Fibroblast of mammary gland (primary cell): ENCODE measurements at regions not wholly inside any gene's neighbourhood (a gene's known extent, or its start where the extent isn't known, plus 50 kb on each side); places are given as distances from the start of the nearest gene placed in this dataset.
A peak's percentile ranks its signal among the peaks of the same experiment; 100 is the strongest.

Source experiments
- DNase-seq: peaks from one replicate; pipeline ENCODE4 v3.0.0-alpha.2; 2010; ENCODE audit warnings: low read depth
- H3K4me3 ChIP-seq: 2 replicates; pipeline ENCODE4 v1.5.1; 2011; ENCODE audit warnings: low read depth, mild to moderate bottlenecking, low read length, moderate library complexity; ENCODE audit not compliant: control insufficient read depth
- TF ChIP-seq, protein P1 (sequence below): conservative IDR thresholded peaks from 2 replicates; pipeline ENCODE4 v1.5.1; 2011; ENCODE audit warnings: low read depth, low read length, inconsistent platforms; ENCODE audit not compliant: control insufficient read depth, insufficient read depth

DNA sequence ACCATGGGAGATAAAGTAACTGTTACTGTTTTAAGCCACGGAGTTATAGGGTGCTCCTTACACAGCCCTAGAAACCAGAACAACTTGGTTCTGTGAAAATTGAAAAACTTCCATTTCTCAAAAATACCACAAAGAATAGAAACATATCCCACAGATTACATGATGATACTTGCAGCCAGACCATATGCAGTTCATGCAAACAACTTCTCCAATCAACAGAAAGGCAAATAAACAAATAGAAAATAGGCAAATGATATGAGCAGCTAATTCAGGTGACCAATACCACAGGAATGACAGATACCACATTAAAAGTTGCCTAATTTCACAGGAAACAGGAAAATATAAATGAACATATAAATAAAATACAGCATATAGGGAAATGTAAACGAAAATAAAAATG is 297.5 kb downstream of the HTR7 start:
- no peak overlapping the region for H3K4me3 ChIP-seq
- no peak for DNase-seq
- TF ChIP-seq, protein P1, sequence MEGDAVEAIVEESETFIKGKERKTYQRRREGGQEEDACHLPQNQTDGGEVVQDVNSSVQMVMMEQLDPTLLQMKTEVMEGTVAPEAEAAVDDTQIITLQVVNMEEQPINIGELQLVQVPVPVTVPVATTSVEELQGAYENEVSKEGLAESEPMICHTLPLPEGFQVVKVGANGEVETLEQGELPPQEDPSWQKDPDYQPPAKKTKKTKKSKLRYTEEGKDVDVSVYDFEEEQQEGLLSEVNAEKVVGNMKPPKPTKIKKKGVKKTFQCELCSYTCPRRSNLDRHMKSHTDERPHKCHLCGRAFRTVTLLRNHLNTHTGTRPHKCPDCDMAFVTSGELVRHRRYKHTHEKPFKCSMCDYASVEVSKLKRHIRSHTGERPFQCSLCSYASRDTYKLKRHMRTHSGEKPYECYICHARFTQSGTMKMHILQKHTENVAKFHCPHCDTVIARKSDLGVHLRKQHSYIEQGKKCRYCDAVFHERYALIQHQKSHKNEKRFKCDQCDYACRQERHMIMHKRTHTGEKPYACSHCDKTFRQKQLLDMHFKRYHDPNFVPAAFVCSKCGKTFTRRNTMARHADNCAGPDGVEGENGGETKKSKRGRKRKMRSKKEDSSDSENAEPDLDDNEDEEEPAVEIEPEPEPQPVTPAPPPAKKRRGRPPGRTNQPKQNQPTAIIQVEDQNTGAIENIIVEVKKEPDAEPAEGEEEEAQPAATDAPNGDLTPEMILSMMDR = no peak

DNA sequence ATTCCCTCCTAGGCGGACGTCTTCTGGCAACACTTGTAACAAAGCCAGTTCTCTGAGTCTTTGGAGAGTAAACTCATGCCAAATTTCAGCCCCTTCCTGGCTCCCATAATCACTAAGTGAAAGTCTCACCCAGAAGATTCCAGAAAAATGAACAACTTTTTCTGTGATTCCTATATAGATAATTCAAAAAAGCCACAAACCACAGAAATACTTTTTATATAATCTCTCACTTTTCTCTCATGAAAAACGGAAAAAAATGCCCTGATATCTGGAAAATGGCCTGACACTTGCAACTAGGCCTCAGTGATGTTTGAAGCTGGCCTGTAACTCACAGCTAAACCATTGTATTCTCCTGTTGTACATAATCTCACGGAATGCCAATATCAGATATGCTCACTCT is 296.2 kb downstream of the HTR7 start:
- no peak for DNase-seq
- TF ChIP-seq, protein P1 = no peak
- no peak overlapping the region for H3K4me3 ChIP-seq

DNA sequence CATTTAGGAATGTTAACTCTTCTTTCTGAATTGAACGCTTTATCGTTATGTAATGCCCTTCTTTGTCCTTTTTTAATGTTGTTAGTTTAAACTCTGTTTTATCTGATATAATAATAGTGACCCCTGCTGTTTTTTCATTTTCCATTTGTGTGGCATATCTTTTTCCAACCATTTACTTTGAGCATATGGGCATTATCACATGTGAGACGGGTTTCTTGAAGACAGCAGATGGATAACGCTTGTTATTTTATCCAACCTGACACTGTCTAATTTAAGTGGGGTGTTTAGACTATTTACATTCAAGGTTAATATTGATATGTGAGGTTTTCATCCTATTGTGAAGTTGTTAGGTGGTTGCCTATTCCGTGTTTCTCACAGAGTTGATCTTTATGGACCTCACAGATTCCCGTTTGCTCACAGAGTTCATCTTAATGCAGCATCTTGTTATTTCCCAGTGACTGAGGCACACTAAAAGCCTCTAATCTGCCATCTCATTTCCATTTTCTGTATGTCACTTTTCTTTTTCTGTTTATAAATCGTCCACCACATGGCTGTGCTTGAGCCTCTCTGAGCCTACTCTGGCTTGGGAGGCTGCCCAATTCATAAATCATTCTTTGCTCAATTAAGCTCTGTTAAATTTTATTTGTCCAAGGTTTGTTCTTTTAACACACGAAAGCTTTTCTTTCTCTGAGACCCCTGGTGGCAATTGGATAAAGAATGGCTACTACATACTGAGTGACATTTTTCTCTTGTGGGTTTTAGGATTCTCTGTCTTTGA is 286.2 kb downstream of the HTR7 start:
- TF ChIP-seq, protein P1 = no peak
- no peak overlapping the region for H3K4me3 ChIP-seq
- no peak for DNase-seq

DNA sequence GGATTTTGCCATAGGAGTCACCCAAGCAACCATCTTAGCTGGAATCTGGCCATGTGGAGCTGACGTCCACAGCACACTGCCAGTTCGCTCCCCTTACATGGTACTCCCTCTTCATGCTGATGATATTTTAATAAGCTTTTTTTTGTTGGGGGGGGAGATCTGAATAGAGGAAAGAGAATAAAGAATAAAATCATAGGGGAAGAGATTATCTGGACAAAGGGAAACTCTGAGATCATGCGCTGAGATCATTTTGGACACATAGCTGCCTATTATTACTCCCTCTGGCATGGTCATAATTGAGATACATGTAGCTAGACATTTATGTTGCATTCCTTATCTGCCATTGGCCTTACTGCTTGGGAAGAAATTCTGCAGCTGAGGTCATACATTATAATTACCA is 282.7 kb downstream of the HTR7 start:
- DNase-seq = no peak
- H3K4me3 ChIP-seq = no peak overlapping the region
- TF ChIP-seq, protein P1 = no peak

DNA sequence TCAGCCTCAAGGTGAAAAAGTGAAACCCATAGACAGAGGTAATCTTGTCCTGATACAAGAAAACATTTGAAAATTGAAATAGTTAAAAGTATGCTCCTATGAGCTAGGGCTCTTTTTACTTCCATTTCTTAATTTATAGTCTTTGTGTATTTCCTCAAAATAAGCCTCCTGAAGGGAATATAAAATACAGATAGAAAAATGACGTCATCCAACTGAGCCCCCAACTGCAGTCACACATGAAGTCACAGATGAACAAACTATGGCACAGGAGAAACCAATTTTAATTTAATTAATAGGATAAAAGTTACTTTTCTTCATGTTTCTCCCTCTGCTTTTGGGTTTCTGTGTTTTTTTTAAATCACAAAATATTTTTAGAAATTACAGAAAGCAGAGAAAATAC is 280.3 kb downstream of the HTR7 start:
- no peak overlapping the region for H3K4me3 ChIP-seq
- no peak for DNase-seq
- TF ChIP-seq, protein P1 = no peak

DNA sequence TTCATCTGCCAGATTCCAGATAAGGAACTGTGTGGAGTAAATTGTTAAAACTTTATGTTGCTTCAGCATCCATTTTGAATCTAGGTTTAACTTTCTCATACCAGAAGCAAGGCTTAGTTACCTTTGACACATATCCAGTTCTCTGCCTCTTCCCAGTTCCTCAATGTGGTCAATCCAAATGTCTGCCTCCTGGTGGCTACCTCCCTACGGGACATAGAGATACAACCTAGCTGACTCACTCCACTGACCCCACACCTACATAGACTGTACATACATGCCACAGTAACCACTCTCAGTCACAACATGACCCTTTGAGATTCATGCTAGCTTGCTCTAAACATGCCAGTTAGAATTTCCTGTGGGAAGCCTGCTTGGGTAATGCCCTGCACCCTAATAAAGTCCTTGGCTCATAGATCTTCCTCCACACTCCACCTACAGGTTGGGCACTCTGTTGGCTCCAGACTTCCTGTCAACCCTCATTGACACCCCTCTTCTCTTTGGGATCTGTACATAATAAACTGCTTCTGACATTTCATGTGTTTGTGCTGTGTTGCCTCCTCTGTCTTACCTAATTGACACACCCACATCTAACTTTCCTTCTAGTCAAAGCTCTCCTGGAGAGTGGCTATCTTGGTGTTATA is 278.1 kb downstream of the HTR7 start:
- TF ChIP-seq, protein P1 = peak; percentile 29
- DNase-seq = peak; percentile 62
- H3K4me3 ChIP-seq = no peak overlapping the region

DNA sequence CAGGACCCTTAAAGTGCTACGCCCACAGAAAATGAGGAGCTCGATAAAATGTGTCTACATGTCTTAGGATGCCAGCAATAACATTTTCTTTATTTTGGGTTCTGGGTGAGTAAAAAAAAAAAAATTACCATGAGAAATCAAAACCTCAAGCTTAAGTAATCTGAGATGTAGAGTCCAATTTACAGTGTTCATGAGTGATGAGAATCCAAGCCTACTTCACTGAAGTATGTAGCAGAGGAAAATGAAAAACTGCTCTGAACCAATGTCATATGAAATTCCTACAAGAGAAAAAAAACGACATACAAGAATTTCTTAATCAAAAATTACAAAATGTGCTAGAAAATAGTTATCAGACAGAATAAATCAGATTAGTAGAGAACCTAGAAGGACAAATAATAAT is 274.4 kb downstream of the HTR7 start:
- DNase-seq = no peak
- H3K4me3 ChIP-seq = no peak overlapping the region

More for the DNA sequence above, 274.4 kb downstream of the HTR7 start:
- TF ChIP-seq, protein P1 = no peak
